CD4-positive, alpha-beta memory T cell (primary cell): ENCODE measurements at regions not wholly inside any gene's neighbourhood (a gene's known extent, or its start where the extent isn't known, plus 50 kb on each side); places are given as distances from the start of the nearest gene placed in this dataset.

Source experiments
- CTCF ChIA-PET: fragments of 350-600 bp; sonication (Branson Sonifier 250); formaldehyde crosslinking; loops from one replicate; lab custom pipeline; 2021; ENCODE audit warnings: inconsistent platforms; ENCODE audit not compliant: partially characterized antibody; lab: Charles Lee
- POLR2A ChIA-PET: fragments of 350-600 bp; sonication (Branson Sonifier 250); formaldehyde crosslinking; loops from one replicate; lab custom pipeline; 2021; ENCODE audit not compliant: partially characterized antibody; lab: Charles Lee
- DNase-seq, 5 donors: peaks; one replicate each; pipeline versions ENCODE4 v3.0.0 to v3.0.0-alpha.2; 2020 to 2022; ENCODE audit warnings: mixed read lengths in 1 of 5
- H3K27ac ChIP-seq: one replicate; pipeline ENCODE4 v1.7.0; 2013; ENCODE audit warnings: low read depth, low read length
- H3K27me3 ChIP-seq: 2 replicates; pipeline ENCODE4 v1.7.0; 2013; ENCODE audit warnings: mild to moderate bottlenecking, low read length, moderate library complexity; ENCODE audit not compliant: insufficient read depth
- H3K36me3 ChIP-seq: 2 replicates; pipeline ENCODE4 v1.7.0; 2013; ENCODE audit warnings: mild to moderate bottlenecking, low read length, moderate library complexity; ENCODE audit not compliant: insufficient read depth
- H3K4me1 ChIP-seq: 2 replicates; pipeline ENCODE4 v1.7.0; 2013; ENCODE audit warnings: mild to moderate bottlenecking, low read length, moderate library complexity; ENCODE audit not compliant: insufficient read depth
- H3K4me3 ChIP-seq, 2 donors: one replicate each; pipeline ENCODE4 v1.7.0; 2013; ENCODE audit warnings: low read length in 2 of 2, mild to moderate bottlenecking in 1 of 2
- H3K9me3 ChIP-seq, 2 donors: one replicate each; pipeline ENCODE4 v1.7.0; 2013; ENCODE audit warnings: low read length in 2 of 2, control low read depth in 1 of 2; ENCODE audit not compliant: control insufficient read depth in 1 of 2
- H3K27ac Mint-ChIP-seq, 7 donors: one replicate each; pipeline ENCODE4 v1.8.0; 2020 to 2021; ENCODE audit warnings: mixed read lengths in 7 of 7, mild to moderate bottlenecking in 6 of 7, inconsistent platforms in 3 of 7, moderate library complexity in 3 of 7
- H3K27me3 Mint-ChIP-seq, 2 donors: one replicate each; pipeline ENCODE4 v1.8.0; 2020 to 2021; ENCODE audit warnings: mixed read lengths in 2 of 2
- H3K36me3 Mint-ChIP-seq, 2 donors: one replicate each; pipeline ENCODE4 v1.8.0; 2020 to 2021; ENCODE audit warnings: mixed read lengths in 2 of 2, inconsistent platforms in 1 of 2, mild to moderate bottlenecking in 1 of 2
- H3K4me1 Mint-ChIP-seq, 4 donors: one replicate each; pipeline ENCODE4 v1.8.0; 2020 to 2021; ENCODE audit warnings: mixed read lengths in 4 of 4, mild to moderate bottlenecking in 1 of 4
- H3K4me3 Mint-ChIP-seq, 8 donors: one replicate each; pipeline ENCODE4 v1.8.0; 2020 to 2021; ENCODE audit warnings: mixed read lengths in 8 of 8, mild to moderate bottlenecking in 7 of 8, moderate library complexity in 6 of 8, inconsistent platforms in 3 of 8
- H3K9me3 Mint-ChIP-seq, 8 donors: one replicate each; pipeline ENCODE4 v1.8.0; 2020 to 2021; ENCODE audit warnings: mixed read lengths in 8 of 8, mild to moderate bottlenecking in 5 of 8, inconsistent platforms in 3 of 8, moderate library complexity in 1 of 8
- intact Hi-C: fragments of 100-400 bp; cut with micrococcal nuclease; formaldehyde crosslinking; loops from one replicate; pipeline ENCODE4 v1.15.1; 2023

DNA sequence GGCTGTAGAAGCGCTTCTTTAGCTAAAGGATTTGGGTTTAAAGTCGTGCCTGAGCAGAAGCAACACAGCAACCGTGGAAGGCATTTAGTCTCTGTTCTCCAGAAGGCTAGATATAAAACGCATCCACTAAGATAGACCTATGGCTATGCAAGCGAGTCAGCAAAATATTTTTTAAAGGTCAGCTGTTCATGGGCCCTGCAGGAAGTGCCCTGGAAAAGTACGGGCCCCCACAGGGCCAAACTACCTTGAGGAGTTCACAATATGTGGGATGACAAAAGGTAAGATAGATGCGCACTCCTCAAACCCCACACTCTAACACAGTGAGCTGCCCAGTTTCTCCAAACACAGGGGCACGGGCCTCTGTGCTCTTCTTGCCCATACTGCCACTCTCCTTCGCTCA is 261.6 kb downstream of the VPS13C start:
- peaks cover 10 to 16% of the 10 kb centered on the region in 2 donors for H3K27me3 Mint-ChIP-seq
- H3K9me3 Mint-ChIP-seq, result peaks cover 0 to 5% (median 0%) of the 10 kb centered on the region in 8 donors
- peaks cover 5% of the 10 kb centered on the region for H3K27me3 ChIP-seq
- intact Hi-C loops, result no loop called here
- no peaks in the 10 kb centered on the region for H3K4me1 Mint-ChIP-seq
- no peak overlapping the region for H3K27ac Mint-ChIP-seq
- H3K4me1 ChIP-seq, result no peaks in the 10 kb centered on the region
- no peaks in the 10 kb centered on the region for H3K36me3 Mint-ChIP-seq
- POLR2A ChIA-PET, result no interaction called here
- DNase-seq, result no peak
- H3K27ac ChIP-seq, result no peak overlapping the region
- no peaks in the 10 kb centered on the region for H3K9me3 ChIP-seq
- no peak overlapping the region for H3K4me3 Mint-ChIP-seq
- no peak overlapping the region for H3K4me3 ChIP-seq
- CTCF ChIA-PET, result interaction anchor here (1.5 kb wide), 1 partner anchor 9 kb away, joined by 6 read pairs; no protein-coding TSS in a partner anchor
- no peaks in the 10 kb centered on the region for H3K36me3 ChIP-seq

DNA sequence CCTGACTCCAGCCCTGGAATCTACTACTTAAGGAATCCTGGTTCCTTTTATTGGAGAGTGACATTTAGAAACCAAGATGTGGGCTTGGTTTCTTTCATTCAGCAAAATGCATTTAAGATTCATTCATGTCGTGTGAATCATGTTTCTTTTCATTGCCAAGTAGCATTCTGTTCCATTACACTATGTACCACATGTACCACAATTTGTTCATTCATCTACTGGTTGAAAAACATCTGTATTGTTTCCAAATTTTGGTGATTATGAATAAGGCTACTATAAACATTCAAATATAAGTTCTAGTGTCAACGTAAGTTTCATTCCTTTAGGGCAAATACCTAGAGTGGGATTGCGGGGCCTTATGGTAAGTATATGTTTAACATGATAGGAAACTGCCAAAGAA is 264.2 kb downstream of the VPS13C start:
- DNase-seq, result no peak
- H3K9me3 Mint-ChIP-seq, result peaks cover 0 to 7% (median 0%) of the 10 kb centered on the region in 8 donors
- no peak overlapping the region for H3K27ac Mint-ChIP-seq
- Histone ChIP-seq H3K27me3 (peaks cover 5% of the 10 kb centered on the region), H3K4me1 (no peaks in the 10 kb centered on the region), H3K27ac (no peak overlapping the region), H3K9me3 (no peaks in the 10 kb centered on the region), H3K4me3 (no peak overlapping the region), H3K36me3 (no peaks in the 10 kb centered on the region)
- no peak overlapping the region for H3K4me3 Mint-ChIP-seq
- no peaks in the 10 kb centered on the region for H3K4me1 Mint-ChIP-seq
- no peaks in the 10 kb centered on the region for H3K36me3 Mint-ChIP-seq
- CTCF ChIA-PET, result no interaction called here
- POLR2A ChIA-PET, result no interaction called here
- intact Hi-C loops, result no loop called here
- peaks cover 15 to 27% of the 10 kb centered on the region in 2 donors for H3K27me3 Mint-ChIP-seq

DNA sequence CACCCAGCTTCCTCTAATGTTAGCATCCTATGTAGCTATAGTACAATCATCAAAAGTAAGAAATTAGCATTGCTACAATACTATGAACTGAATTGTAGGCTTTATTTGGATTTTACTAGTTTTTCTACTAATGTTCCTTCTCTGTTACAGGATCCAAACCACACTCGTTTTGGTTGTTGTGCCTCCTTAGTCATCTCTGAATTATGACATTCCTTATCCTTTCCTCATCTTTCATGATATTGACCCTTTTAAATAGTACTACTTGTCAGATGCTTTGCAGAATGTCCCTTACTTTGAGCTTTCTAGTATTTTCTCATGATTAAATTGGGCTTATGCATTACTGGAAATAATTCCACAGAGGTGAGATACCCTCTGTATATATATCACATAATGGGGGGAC is 265.4 kb downstream of the VPS13C start:
- H3K4me3 ChIP-seq, result no peak overlapping the region
- H3K36me3 ChIP-seq, result no peaks in the 10 kb centered on the region
- H3K36me3 Mint-ChIP-seq, result no peaks in the 10 kb centered on the region
- H3K4me1 ChIP-seq, result no peaks in the 10 kb centered on the region
- intact Hi-C loops, result no loop called here
- H3K27me3 ChIP-seq, result peaks cover 5% of the 10 kb centered on the region
- POLR2A ChIA-PET, result no interaction called here
- no peak overlapping the region for H3K27ac ChIP-seq
- H3K27me3 Mint-ChIP-seq, result peaks cover 18 to 27% of the 10 kb centered on the region in 2 donors
- no peak overlapping the region for H3K27ac Mint-ChIP-seq
- no peak overlapping the region for H3K4me3 Mint-ChIP-seq
- H3K4me1 Mint-ChIP-seq, result no peaks in the 10 kb centered on the region
- CTCF ChIA-PET, result no interaction called here
- H3K9me3 ChIP-seq, result no peaks in the 10 kb centered on the region
- no peak for DNase-seq
- H3K9me3 Mint-ChIP-seq, result peaks cover 0 to 7% (median 0%) of the 10 kb centered on the region in 8 donors

DNA sequence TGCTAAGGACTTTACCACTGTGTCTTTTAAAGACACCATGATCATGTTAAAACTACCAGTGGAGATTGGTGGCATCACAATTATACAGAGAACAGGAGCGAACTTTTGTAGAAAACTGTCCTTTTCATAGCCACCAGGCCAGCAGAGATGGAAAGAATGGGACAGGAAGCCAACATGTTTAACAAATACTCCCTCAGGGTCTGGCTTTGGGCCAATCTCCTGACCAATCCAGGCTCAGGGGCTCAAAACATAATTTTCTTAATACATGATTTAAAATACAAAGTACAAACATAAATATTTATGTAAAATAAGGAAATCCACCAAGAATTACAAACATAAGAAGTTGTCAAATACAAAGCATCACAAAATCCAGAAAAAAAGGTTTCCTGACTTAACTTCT is 266.0 kb downstream of the VPS13C start:
- Histone ChIP-seq H3K4me3 (no peak overlapping the region), H3K27ac (no peak overlapping the region), H3K27me3 (peaks cover 5% of the 10 kb centered on the region), H3K36me3 (no peaks in the 10 kb centered on the region), H3K9me3 (no peaks in the 10 kb centered on the region), H3K4me1 (no peaks in the 10 kb centered on the region)
- Mint-ChIP-seq H3K36me3 (no peaks in the 10 kb centered on the region), H3K9me3 (peaks cover 0 to 7% (median under 1%) of the 10 kb centered on the region in 8 donors), H3K27me3 (peaks cover 19 to 27% of the 10 kb centered on the region in 2 donors), H3K4me3 (no peak overlapping the region), H3K4me1 (no peaks in the 10 kb centered on the region), H3K27ac (no peak overlapping the region)
- CTCF ChIA-PET, result no interaction called here
- intact Hi-C loops, result no loop called here
- DNase-seq, result no peak
- POLR2A ChIA-PET, result no interaction called here

DNA sequence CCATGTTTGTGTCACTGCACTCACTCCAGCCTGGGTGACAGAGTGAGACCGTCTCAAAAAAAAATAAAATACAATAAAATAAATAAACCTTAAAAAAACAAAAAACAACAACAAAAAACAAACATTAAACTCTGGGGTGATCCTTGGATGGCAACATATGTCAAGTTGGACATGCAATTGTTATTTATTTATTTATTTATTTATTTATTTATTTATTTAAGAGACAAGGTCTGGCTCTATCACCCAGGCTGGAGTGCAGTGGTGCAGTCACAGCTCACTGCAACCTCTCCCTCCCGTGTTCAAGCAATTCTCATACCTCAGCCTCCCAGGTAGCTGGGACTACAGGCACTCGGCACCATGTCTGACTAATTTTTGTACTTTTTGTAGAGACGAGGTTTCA is 275.5 kb downstream of the VPS13C start:
- H3K4me1 ChIP-seq, result no peaks in the 10 kb centered on the region
- intact Hi-C loops, result no loop called here
- peaks cover 0 to 6% (median 0%) of the 10 kb centered on the region in 8 donors for H3K9me3 Mint-ChIP-seq
- CTCF ChIA-PET, result no interaction called here
- no peak overlapping the region for H3K27ac ChIP-seq
- H3K27me3 ChIP-seq, result no peaks in the 10 kb centered on the region
- H3K27me3 Mint-ChIP-seq, result peaks cover 15 to 20% of the 10 kb centered on the region in 2 donors
- POLR2A ChIA-PET, result no interaction called here
- no peaks in the 10 kb centered on the region for H3K4me1 Mint-ChIP-seq
- H3K4me3 ChIP-seq, result no peak overlapping the region
- H3K36me3 ChIP-seq, result no peaks in the 10 kb centered on the region
- no peaks in the 10 kb centered on the region for H3K36me3 Mint-ChIP-seq
- no peak overlapping the region for H3K4me3 Mint-ChIP-seq
- H3K27ac Mint-ChIP-seq, result no peak overlapping the region
- DNase-seq, result no peak
- H3K9me3 ChIP-seq, result no peaks in the 10 kb centered on the region

DNA sequence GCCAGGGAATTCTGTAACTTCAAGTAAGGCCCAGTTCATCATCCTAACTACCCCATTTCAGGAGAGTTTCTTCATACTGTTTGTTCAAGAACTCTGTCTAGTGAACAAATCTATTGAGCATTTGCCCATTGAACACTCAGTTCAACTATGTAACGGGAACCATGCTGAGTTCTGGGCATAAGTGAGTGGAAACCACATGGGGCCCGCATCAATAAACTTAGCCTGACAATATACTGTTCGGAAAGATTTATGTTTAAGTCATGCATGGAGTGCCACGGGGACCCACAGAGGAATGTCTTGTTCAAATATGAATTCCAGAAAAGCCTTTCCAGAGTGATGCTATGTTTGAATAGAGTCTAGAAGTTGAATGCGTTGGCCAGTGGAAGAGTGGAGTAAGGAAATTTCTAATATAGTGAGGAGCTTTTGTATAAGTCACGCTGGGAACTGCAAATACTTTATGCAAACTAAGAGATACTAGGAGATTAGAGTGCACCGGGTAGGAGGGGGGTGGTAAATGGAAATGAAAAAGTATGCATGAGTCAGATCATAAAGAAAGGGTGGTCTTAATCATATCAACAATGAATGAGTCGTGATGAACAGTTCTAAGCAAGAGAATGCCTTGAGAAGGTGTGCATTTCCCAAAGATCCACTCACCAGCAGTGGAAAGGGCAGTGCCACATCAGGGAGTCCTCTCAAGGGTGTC is 279.8 kb downstream of the VPS13C start:
- ChIA-PET CTCF (no interaction called here), POLR2A (no interaction called here)
- Mint-ChIP-seq H3K4me1 (no peaks in the 10 kb centered on the region), H3K9me3 (peaks cover 0 to 6% (median 0%) of the 10 kb centered on the region in 8 donors), H3K27me3 (peaks cover 14 to 36% of the 10 kb centered on the region in 2 donors), H3K36me3 (no peaks in the 10 kb centered on the region), H3K4me3 (no peak overlapping the region), H3K27ac (no peak overlapping the region)
- intact Hi-C loops, result no loop called here
- H3K4me3 ChIP-seq, result no peak overlapping the region
- no peak for DNase-seq
- no peaks in the 10 kb centered on the region for H3K27me3 ChIP-seq
- no peaks in the 10 kb centered on the region for H3K4me1 ChIP-seq
- H3K9me3 ChIP-seq, result no peaks in the 10 kb centered on the region
- H3K36me3 ChIP-seq, result no peaks in the 10 kb centered on the region
- no peak overlapping the region for H3K27ac ChIP-seq

DNA sequence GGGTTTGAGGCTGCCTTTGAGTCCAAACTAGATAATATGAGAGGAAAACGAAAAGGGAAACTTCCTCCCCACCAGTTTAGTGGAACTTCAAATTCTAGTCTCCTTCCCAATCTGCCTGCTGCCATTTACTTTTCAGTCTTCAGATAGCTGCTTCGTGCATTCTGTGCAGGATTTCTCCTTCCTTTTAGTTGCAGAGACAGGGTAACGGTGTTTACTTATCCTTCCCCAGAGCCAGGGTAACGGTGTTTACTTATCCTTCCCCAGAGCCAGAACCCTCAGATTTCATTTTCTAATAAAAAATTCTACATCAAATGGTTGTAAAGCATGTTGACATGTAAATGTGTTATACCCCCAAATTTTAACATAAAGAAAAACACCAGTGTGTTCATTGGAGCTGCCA is 282.6 kb downstream of the VPS13C start:
- Mint-ChIP-seq H3K27me3 (peaks cover 11 to 34% of the 10 kb centered on the region in 2 donors), H3K4me1 (no peaks in the 10 kb centered on the region), H3K36me3 (no peaks in the 10 kb centered on the region), H3K4me3 (no peak overlapping the region), H3K27ac (no peak overlapping the region), H3K9me3 (peaks cover 0 to 19% (median 4%) of the 10 kb centered on the region in 8 donors)
- DNase-seq, result no peak
- no peak overlapping the region for H3K4me3 ChIP-seq
- CTCF ChIA-PET, result no interaction called here
- H3K36me3 ChIP-seq, result no peaks in the 10 kb centered on the region
- POLR2A ChIA-PET, result no interaction called here
- no peaks in the 10 kb centered on the region for H3K4me1 ChIP-seq
- H3K27ac ChIP-seq, result no peak overlapping the region
- no peaks in the 10 kb centered on the region for H3K9me3 ChIP-seq
- no peaks in the 10 kb centered on the region for H3K27me3 ChIP-seq
- intact Hi-C loops, result no loop called here
